HG03097 (cell line): ENCODE measurements at regions not wholly inside any gene's neighbourhood (a gene's known extent, or its start where the extent isn't known, plus 50 kb on each side); places are given as distances from the start of the nearest gene placed in this dataset.
"Not testable (repeated sequence)": the region's sequence is repeated elsewhere in the genome, so short reads cannot be mapped to it uniquely, and the experiment has no call there.

Experiments
- ATAC-seq: cut with Tn5 transposase; IDR thresholded peaks from one replicate; pipeline ENCODE4 v1.9.1; 2021; ENCODE audit not compliant: unreplicated experiment, low FRiP score

DNA sequence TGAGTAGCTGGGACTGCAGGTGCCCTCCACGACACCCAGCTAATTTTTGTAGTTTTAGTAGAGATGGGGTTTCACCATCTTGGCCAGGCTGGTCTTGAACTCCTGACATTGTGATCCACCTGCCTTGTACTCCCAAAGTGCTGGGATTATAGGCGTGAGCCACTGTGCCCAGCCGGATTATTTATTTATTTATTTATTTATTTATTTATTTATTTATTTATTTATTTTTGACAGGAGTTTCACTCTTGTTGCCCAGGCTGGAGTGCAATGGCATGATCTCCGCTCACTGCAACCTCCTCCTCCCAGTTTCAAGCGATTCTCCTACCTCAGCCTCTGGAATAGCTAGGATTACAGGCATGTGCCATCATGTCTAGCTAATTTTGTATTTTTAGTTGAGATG is 466.1 kb upstream of the BRINP3 start:
- ATAC-seq, result not testable (repeated sequence)

DNA sequence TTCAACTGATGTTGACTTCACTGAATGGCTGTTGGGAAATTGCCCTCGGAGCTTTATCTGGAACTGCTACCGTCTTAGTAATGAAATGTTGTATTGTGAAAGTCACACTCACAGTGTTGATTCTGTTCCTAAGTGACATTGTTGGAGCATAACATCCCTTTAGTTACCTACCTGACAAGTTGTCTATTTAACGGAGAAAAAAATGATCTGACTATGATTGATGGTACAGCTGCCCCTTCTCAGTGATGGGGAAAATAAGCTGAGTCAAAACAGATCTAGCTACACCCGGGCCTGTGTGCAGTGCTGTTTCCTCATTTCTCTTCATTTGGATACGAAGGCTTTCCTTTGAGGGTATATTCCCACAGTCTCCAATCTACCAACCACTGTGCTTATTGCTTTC is 472.3 kb upstream of the BRINP3 start:
- no peak for ATAC-seq

DNA sequence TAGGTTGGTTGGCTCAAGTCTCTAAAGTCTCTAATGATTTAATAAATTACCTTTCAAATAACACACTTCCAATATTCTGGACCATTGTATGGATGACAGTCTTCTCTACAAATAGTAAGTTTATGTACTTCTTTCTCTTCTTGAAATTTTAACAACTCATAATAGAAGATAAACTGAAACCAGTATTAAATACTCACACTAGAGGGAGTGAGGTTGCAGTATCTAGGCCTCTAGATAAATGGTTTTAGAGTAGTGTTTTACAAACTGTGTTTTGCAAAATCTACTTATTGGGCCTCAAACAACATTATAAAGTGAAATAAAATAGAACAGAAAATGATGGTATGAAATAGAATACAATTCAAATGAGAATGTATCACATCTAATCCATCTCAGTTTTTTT is 479.9 kb upstream of the BRINP3 start:
- no peak for ATAC-seq

GRCh38 chr1:190963321-190963720 is 485.7 kb upstream of the BRINP3 start:
- no peak for ATAC-seq

DNA sequence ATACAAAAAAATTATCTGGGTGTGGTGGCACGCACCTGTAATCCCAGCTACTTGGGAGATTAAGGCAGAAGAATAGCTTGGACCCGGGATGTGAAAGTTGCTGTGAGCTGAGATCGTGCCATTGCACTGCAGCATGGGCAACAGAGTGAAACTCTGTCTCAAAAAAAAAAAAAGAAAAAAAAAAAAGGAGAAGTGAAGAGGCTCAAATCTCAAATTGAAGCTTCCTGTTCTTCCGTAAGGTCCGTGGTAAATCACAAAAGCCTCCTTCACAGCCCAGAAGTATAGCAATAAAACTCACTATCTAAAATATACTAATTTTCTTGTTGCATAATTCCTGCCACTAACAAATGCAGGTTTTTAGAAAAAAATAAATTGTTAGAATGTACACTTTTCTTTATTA is 498.2 kb upstream of the BRINP3 start:
- ATAC-seq, result no peak

DNA sequence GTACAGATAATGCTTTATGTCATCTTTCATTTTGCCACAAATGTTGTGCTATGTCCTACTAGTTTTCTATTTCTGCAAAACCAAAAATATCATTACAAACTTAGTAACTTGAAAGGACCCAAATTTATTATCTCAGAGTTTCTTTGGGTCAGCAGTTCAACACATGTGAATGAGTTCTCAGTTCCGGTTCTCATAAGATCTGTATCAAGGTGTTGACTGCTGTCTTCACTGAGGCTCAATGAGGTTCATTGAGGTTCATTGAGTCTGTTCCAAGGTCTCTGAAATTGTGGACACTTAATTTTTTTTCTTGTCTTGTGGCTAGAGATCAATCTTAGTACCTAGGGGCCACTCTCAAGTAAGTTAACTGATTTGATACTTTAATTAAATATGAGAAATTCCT is 525.1 kb upstream of the BRINP3 start:
- ATAC-seq, result no peak

GRCh38 chr1:191016765-191017164 is 539.1 kb upstream of the BRINP3 start:
- ATAC-seq, result no peak

GRCh38 chr1:191022856-191023255 is 545.2 kb upstream of the BRINP3 start:
- ATAC-seq, result no peak

GRCh38 chr1:191025896-191026642 is 548.4 kb upstream of the BRINP3 start:
- no peak for ATAC-seq

DNA sequence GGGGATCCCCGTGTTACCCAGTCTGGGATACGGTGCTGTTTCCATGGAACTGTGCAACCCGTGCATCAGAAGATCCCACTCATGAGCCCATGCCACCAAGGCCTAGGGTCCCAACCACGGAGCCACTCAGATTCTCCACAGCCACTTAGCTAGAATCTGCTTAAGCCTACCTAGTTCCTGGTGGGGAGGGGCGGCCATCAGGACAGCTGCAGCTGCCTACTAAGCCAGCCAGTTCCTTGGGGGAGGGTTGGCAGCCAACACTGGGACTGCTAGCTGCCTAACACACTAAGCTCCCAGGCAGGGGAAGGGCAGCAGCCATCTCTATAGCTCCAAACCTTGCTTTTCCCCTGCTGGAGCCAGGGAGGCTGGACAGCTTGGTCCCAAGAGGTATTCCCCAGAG is 549.2 kb upstream of the BRINP3 start:
- ATAC-seq, result no peak

- no peak for ATAC-seq
Observed at GRCh38 chr1:191034132-191034531, 556.5 kb upstream of the BRINP3 start.

DNA sequence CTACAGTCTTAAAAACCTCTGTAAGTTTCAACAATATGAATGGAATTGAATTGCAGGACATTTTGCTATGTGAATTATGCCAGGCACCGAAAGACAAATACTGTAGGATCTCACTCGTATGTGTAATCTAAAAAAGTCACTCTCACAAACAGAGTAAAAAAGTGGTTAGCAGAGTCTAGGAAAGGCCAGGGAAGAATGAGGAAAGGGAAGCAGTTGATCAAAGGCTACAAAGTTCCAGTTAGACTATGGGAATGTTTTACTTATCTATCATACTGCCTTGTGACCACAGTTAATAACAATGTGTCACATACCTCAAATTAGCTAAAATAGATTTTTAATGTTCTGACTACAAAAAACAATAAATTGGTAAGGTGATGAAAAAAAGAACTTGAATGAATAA is 565.4 kb upstream of the BRINP3 start:
- no peak for ATAC-seq

DNA sequence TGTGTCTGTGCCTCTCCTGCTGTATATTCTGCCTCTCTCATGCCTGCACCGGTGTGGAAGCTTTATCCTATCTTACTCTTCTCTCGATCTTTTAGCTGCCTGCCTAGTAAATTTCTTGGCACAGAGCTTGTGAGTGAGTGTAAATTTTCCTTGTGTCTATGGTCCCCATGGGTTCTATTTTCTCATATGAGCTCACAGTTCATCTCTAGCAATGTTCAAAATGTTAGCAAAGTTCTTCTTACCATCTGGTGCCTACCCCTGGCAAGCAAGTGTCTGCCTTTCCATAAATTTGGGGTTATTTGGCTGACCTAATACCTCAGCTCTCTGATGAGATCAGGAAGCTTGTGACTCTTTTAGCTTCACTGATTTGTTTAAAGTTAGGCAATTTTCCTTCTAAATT is 572.1 kb upstream of the BRINP3 start:
- no peak for ATAC-seq

DNA sequence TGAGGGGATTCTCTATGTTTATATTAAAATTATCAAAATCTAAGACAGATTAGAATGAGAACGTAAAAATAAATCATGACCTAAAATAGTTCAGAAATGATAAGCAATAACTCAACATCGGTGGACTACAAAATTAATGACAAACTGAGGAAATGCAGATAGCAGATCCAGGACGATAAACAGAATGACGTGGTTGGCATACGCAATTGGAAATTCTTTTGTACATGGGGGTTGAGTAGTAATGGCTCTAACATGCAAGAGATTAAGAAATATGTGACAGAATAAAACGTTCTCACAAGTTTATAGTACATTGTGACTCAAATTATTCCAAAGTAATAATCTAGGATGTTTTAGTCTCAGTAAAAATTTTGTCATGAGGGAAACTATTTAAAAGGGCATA is 575.2 kb upstream of the BRINP3 start:
- ATAC-seq, result no peak

DNA sequence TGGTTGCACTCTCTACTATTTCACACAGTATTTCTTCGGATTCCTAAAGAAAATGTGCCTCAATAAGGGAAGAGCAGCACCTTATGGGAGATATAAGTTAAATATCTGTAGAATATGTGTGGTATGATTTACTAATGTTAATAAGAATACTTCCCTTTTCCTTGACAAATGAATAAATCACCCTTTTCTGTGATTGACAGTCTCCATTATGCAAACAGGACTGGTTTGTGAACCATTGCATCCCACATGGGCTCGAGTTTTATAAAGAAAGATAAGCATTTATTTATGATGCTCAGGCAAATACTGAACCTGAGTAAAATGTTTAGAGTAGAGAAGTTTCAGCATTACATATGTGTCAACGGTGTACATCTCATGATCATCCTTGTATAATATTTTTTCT is 587.7 kb upstream of the BRINP3 start:
- no peak for ATAC-seq

DNA sequence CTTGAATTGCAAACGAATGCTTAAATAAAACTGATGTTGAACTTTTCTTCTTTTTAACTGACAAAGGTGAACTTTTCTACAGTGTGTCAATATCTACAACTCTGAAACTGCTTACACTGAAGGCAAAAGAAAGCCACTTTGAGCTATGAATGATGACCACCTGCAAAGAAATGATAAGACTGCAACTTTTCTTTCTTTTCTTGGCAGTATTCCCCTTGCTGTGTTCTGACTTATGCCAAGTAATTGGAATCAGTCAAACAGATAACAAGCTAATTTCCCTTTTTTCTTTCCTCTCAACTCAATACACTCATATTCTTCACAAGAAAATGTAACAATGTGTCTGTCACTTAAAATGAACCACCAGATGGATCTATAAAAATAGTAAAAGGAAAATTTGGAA is 588.1 kb upstream of the BRINP3 start:
- no peak for ATAC-seq

DNA sequence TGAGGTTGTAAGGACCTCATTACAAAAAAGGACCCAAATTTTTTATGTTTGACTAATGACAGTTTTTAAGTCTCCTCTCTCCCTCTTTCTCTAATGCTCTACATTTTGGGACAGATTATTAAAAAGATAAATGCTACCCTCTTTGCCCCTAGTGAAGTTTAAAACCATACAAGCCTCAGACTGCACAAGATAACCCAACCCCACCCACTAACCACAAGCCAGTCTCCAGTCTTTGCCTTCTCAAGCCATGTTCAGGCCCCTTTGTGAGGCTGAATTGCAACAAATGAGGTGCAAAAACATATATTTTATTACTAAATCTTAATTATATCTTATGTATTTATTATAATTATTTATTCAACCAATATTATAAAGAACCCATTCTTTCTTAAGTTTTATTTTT is 597.2 kb upstream of the BRINP3 start:
- no peak for ATAC-seq

DNA sequence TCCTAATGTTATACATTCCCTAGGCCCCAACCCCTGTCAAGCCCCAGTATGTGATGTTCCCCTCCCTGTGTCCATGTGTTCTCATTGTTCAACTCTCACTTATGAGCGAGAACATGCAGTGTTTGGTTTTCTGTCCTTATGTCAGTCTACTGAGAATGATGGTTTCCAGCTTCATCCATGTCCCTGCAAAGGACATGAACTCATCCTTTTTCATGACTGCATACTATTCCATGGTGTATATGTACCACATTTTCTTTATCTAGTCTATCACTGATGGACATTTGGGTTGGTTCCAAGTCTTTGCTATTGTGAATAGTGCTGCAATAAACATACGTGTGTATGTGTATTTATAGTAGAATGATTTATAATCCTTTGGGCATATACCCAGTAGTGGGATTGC is 605.4 kb upstream of the BRINP3 start:
- ATAC-seq, result not testable (repeated sequence)

- no peak for ATAC-seq
Observed at GRCh38 chr1:191085121-191085520, 607.5 kb upstream of the BRINP3 start.

DNA sequence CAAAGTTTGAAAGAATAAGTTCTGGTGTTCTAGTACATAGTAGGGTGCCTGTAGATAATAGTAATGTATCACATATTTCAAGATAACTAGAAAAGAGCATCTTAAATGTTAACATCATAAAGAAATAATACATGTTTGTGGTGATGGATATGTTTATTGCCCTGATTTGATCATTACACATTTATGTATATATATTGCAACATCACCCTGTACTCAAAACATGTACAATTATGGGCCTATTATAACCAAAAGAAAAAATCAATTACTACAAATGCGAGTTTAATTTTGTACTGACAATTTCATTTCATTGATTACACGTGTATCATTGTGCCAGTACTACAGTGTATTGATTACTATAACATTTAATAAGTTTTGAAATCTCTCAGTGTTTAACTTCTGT is 609.2 kb upstream of the BRINP3 start:
- ATAC-seq, result no peak

- ATAC-seq, result no peak
Observed at GRCh38 chr1:191096405-191096804, 618.7 kb upstream of the BRINP3 start.

DNA sequence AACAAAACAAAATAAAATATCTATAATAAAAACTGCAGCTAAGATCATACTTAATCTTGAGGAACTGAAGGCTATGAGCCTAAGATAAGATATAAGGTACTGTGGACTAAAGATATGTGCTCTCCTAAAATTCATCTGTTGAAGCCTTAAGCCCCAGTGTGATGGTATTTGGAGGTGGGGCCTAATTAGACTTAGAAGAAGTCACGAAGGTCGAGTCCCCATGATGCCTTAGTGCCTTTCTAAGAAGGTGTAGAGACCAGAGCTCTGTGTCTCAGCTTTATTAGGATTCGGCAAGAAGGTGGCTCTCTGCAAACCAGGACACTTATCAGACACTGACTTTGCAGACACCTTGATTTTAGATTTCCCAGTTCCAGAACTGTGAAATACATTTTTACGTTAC is 622.0 kb upstream of the BRINP3 start:
- ATAC-seq, result no peak

DNA sequence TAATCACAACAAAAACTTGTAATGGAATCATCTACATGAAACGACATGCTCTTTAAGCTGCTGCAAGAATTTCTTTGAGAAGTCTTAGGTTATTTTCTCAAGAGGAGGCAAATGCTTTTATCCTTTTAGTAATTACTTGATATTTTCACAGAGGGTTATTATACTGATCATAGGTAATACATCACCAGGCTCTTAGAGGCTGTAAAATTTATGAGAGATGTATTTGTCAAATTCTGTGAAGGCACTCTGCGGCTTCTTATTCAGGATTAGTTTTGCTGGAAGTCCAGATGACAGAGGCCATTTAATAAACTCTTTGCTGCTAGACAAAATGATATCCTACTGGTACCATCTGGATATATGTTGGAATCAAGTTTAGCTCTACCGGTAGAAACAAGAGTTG is 624.3 kb upstream of the BRINP3 start:
- no peak for ATAC-seq
